AG04449 (cell line): ENCODE measurements at regions not wholly inside any gene's neighbourhood (a gene's known extent, or its start where the extent isn't known, plus 50 kb on each side); places are given as distances from the start of the nearest gene placed in this dataset.

Experiments used
- CTCF ChIA-PET: fragments of 350-600 bp; formaldehyde crosslinking; extraction: SDS; loops from one replicate; lab custom pipeline; 2021; ENCODE audit warnings: antibody characterized with exemption; lab: Yijun Ruan, JAX
- POLR2A ChIA-PET: fragments of 400-600, 350-600 bp; formaldehyde crosslinking; extraction: SDS; loops from one replicate; lab custom pipeline; 2020; ENCODE audit warnings: antibody characterized with exemption, inconsistent platforms; lab: Yijun Ruan, JAX
- DNase-seq: peaks from one replicate; pipeline ENCODE4 v3.0.0-alpha.2; 2010; ENCODE audit warnings: low read depth, low spot score
- H3K4me3 ChIP-seq: 2 replicates; pipeline ENCODE4 v1.5.1; 2011; ENCODE audit warnings: low read depth, mild to moderate bottlenecking, control low read depth, low read length
- TF ChIP-seq, protein P1 (sequence below): IDR thresholded peaks from one replicate; pipeline ENCODE4 v1.5.1; 2011; ENCODE audit warnings: mild to moderate bottlenecking, moderate library complexity, low read length, control low read depth, inconsistent platforms; ENCODE audit not compliant: insufficient read depth; ENCODE audit errors: missing control alignments

DNA sequence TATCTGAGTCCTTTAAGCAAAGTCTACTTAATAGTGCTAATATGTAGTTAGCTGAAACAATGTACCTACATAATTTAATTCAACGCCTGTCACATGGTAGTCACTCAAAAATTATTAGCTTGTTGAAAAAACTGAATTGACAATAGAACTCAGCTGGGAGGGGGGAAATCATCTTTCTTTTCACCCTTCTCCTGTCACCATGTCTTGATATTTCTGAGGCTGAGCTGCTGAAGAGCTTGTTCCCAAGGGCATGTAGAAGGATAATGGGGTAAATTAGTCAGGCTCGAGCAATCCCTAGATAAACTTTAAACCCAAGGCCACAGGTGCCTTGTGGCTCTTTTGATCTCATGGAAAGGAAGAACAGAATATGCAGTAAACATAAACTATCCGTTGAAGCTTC is 339.6 kb upstream of the LRATD1 start:
- no peak overlapping the region for H3K4me3 ChIP-seq
- DNase-seq: no peak
- TF ChIP-seq, protein P1, sequence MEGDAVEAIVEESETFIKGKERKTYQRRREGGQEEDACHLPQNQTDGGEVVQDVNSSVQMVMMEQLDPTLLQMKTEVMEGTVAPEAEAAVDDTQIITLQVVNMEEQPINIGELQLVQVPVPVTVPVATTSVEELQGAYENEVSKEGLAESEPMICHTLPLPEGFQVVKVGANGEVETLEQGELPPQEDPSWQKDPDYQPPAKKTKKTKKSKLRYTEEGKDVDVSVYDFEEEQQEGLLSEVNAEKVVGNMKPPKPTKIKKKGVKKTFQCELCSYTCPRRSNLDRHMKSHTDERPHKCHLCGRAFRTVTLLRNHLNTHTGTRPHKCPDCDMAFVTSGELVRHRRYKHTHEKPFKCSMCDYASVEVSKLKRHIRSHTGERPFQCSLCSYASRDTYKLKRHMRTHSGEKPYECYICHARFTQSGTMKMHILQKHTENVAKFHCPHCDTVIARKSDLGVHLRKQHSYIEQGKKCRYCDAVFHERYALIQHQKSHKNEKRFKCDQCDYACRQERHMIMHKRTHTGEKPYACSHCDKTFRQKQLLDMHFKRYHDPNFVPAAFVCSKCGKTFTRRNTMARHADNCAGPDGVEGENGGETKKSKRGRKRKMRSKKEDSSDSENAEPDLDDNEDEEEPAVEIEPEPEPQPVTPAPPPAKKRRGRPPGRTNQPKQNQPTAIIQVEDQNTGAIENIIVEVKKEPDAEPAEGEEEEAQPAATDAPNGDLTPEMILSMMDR: no peak
- ChIA-PET POLR2A (no interaction called here), CTCF (no interaction called here)

DNA sequence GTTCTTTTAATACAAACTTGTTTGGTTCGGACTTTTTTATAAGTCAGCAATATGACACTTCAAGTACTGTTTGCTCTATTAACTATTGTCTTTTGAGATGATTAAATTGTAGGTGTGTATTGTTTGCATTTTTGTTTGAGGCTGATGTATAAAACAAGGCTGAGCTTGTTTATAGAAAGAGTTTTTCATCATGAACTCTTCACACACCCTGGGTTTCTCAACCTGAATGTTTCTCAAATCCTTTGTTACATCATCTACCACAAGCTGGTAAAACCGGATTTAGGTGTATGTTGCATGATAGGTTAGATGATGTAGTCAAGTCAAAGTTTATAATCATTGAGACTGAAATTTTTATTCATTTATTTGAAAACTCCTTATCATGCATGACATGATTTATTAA is 335.2 kb upstream of the LRATD1 start:
- H3K4me3 ChIP-seq: no peak overlapping the region
- CTCF ChIA-PET: no interaction called here
- DNase-seq: no peak
- TF ChIP-seq, protein P1: no peak
- POLR2A ChIA-PET: no interaction called here

- POLR2A ChIA-PET: no interaction called here
- H3K4me3 ChIP-seq: no peak overlapping the region
- no peak for DNase-seq
- CTCF ChIA-PET: no interaction called here
- TF ChIP-seq, protein P1: no peak
Observed at GRCh38 chr2:14297906-14298305, 334.6 kb upstream of the LRATD1 start.

DNA sequence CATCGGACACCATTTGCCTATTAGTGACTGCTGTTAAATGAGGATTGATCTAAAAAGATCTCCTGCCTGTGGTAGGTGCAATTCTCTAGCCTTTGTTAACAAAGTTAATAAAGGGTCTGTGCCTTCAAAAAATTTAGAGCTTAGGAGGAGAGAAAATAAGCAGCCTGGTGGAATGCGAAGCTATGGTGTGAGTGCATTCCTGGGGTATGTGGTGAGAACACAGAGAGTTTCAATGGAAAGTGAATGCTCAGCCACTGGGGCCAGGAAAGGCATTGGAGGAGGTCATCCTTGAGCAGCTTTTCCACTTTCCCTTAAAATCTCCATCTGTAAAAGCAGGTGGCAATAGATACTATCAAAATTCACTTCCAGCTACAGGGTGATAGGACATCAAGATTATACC is 331.2 kb upstream of the LRATD1 start:
- ChIA-PET POLR2A (no interaction called here), CTCF (no interaction called here)
- DNase-seq: no peak
- H3K4me3 ChIP-seq: no peak overlapping the region
- TF ChIP-seq, protein P1: no peak

DNA sequence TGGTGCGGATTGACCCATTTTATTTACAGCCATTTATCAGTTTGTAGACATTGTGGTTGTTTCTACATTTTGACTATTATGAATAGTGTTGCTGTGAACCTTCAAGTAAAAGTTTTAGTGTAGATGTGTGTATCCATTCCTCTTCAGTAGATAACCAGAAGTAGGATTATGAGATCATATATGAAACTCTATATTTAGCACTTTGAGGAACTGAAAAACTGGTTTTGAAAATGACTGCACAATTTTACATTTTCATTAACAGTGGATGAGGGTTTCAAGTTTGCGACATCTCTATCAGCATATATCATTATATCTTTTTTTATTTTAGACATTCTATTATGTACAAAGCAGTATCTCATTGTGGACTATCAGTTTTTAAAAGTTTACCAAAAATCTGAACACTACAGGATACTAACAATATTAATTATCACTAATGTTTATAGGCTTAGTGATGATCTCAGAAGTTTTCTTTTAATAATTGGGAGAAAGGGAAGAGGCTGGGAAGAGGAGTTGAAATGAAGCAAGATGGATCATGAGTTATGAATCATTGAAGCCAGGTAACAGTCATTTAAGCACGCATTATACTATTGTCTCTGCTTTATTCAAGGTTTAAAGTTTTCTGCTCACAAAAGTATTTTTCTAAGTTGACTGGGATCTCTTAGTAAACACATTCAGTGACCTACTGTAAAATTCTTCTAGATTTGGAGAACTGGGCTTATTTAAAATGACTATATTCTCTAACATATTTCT is 329.0 kb upstream of the LRATD1 start:
- POLR2A ChIA-PET: no interaction called here
- TF ChIP-seq, protein P1: no peak
- CTCF ChIA-PET: no interaction called here
- DNase-seq: no peak
- H3K4me3 ChIP-seq: no peak overlapping the region

DNA sequence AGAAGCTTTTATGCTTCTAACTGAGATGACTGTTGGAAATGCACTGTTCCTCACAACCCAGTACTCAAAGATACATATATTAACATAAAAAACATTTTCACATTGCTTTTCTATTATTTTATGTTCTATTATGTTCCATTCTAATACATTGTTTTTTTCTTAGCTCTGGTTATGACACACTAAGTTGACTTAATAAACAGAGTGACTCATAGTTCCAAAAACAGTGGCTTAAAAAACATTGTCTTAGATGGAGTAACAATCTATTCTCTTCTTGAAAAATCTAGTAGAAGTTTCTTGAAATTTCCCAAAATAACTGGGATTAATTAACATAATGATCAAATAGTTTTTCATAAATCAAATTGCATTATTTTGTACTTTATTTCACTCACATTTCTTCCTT is 328.2 kb upstream of the LRATD1 start:
- DNase-seq: no peak
- TF ChIP-seq, protein P1: no peak
- no peak overlapping the region for H3K4me3 ChIP-seq
- POLR2A ChIA-PET: no interaction called here
- CTCF ChIA-PET: no interaction called here
